Spleen (tissue), 11 donors: ENCODE measurements at regions not wholly inside any gene's neighbourhood (a gene's known extent, or its start where the extent isn't known, plus 50 kb on each side); places are given as distances from the start of the nearest gene placed in this dataset.
"Not testable (repeated sequence)": the region's sequence is repeated elsewhere in the genome, so short reads cannot be mapped to it uniquely, and the experiment has no call there.

Source experiments
- DNase-seq: peaks from one replicate; pipeline ENCODE4 v3.0.0-alpha.2; 2020
- H3K27ac ChIP-seq, 8 donors: fragments of 200-600 bp; sonication (generic) in 7 of 8; 1 replicate in 4 of 8; 2 replicates in 4 of 8; pipeline versions ENCODE4 v1.5.0 to v1.8.0; 2016 to 2021; ENCODE audit warnings: inconsistent platforms in 4 of 8, mild to moderate bottlenecking in 4 of 8, moderate library complexity in 1 of 8
- H3K27me3 ChIP-seq, 7 donors: fragments of 200-600 bp; sonication (generic) in 6 of 7; replicated peaks in 1 of 7; 1 replicate in 4 of 7; 2 replicates in 3 of 7; pipeline versions ENCODE4 v1.5.0 to v1.8.0; 2016 to 2021; ENCODE audit warnings: inconsistent platforms in 3 of 7, mild to moderate bottlenecking in 1 of 7
- H3K36me3 ChIP-seq, 6 donors: fragments of 200-600 bp; sonication (generic) in 5 of 6; 1 replicate in 4 of 6; 2 replicates in 2 of 6; pipeline versions ENCODE4 v1.5.0 to v1.8.0; 2016 to 2021; ENCODE audit warnings: inconsistent platforms in 2 of 6
- H3K4me1 ChIP-seq, 6 donors: fragments of 200-600 bp; sonication (generic) in 5 of 6; 1 replicate in 3 of 6; 2 replicates in 3 of 6; pipeline versions ENCODE4 v1.5.0 to v1.8.0; 2016 to 2021; ENCODE audit warnings: inconsistent platforms in 3 of 6
- H3K4me3 ChIP-seq, 8 donors: fragments of 200-600 bp; sonication (generic) in 7 of 8; 1 replicate in 4 of 8; 2 replicates in 4 of 8; pipeline versions ENCODE4 v1.5.0 to v1.8.0; 2016 to 2021; ENCODE audit warnings: inconsistent platforms in 4 of 8, mild to moderate bottlenecking in 4 of 8, moderate library complexity in 2 of 8
- H3K9me3 ChIP-seq, 8 donors: fragments of 200-600 bp; sonication (generic) in 7 of 8; 1 replicate in 4 of 8; 2 replicates in 4 of 8; pipeline versions ENCODE4 v1.5.0 to v1.8.0; 2016 to 2021; ENCODE audit warnings: inconsistent platforms in 4 of 8
- CTCF ChIP-seq, 11 experiments: fragments of 200-600 bp in 7 of 11; fragments of 450-650 bp in 4 of 11; sonication (generic) in 4 of 11; IDR thresholded peaks in 8 of 11; conservative IDR thresholded peaks in 3 of 11; 1 replicate in 7 of 11; 2 replicates in 4 of 11; pipeline versions ENCODE4 v1.4.0 to v1.8.0; 2016 to 2021; ENCODE audit warnings: antibody characterized with exemption in 11 of 11, inconsistent platforms in 4 of 11, mild to moderate bottlenecking in 1 of 11
- POLR2A ChIP-seq, 3 donors: fragments of 450-650 bp; IDR thresholded peaks; one replicate each; pipeline ENCODE4 v1.5.1; 2017; ENCODE audit warnings: antibody characterized with exemption in 3 of 3, mild to moderate bottlenecking in 1 of 3
- POLR2AphosphoS5 ChIP-seq, 3 donors: sonication (generic); formaldehyde crosslinking; IDR thresholded peaks; one replicate each; pipeline ENCODE4 v1.5.1; 2017; ENCODE audit warnings: antibody characterized with exemption in 3 of 3
- WGBS, 5 donors: extraction: QIAGEN DNeasy Blood & Tissue Kit in 3 of 5; methylation state at CpG; one replicate each; pipeline versions ENCODE4 v1.1.5 to v1.1.7; 2013 to 2018; 5-methylcytosine and 5-hydroxymethylcytosine counted together
- intact Hi-C: fragments of 100-400 bp; cut with DNase I; formaldehyde crosslinking; loops from one replicate; pipeline ENCODE4 v1.15.0; 2023; ENCODE audit warnings: low total_unique reads
- donor health status: healthy with polysubstance abuse.
- donor health status: DM: no; HTN: no; CAD: no; lungs with moderate emphysema.
- donor health status: DM: no; HTN: no; CAD: no.
- donor health status: Bipolar disorder and iron deficiency.
- donor health status: healthy.
- donor health status: DM: no; HTN: no; CAD: no.
- donor health status: DM: yes; HTN: yes; CAD: no.

- WGBS, 5 donors: 84 to 96% (median 94%) methylated on average over 2 of the region's 2 CpGs
- H3K9me3 ChIP-seq: peaks cover 0 to 9% (median 0%) of the 10 kb centered on the region in 8 donors
- no peak for DNase-seq
- intact Hi-C loops: no loop called here
- H3K4me3 ChIP-seq: no peak overlapping the region
- H3K27me3 ChIP-seq: no peaks in the 10 kb centered on the region
- no peaks in the 10 kb centered on the region for H3K36me3 ChIP-seq
- no peaks in the 10 kb centered on the region for H3K4me1 ChIP-seq
- TF ChIP-seq POLR2A (IDR thresholded peaks at IDR 0.05) (no peak), CTCF (IDR thresholded peaks at IDR 0.05 in 8 of 11, conservative IDR thresholded peaks at IDR 0.05 in 3 of 11) (no peak), POLR2AphosphoS5 (IDR thresholded peaks at IDR 0.05) (no peak)
- no peak overlapping the region for H3K27ac ChIP-seq
Observed at GRCh38 chr5:19233573-19233972, 754.4 kb downstream of the CDH18 start.

GRCh38 chr5:19235101-19235584 lies 752.9 kb downstream of the CDH18 start:
- WGBS, 5 donors: 70 to 90% (median 86%) methylated on average over 5 of the region's 5 CpGs
- intact Hi-C loops: no loop called here
- H3K4me1 ChIP-seq: no peaks in the 10 kb centered on the region

GRCh38 chr5:19240170-19240569 lies 747.8 kb downstream of the CDH18 start:
- intact Hi-C loops: no loop called here
- TF ChIP-seq POLR2AphosphoS5 (IDR thresholded peaks at IDR 0.05): no peak
- no peak for TF ChIP-seq POLR2A (IDR thresholded peaks at IDR 0.05)
- no peak for TF ChIP-seq CTCF (IDR thresholded peaks at IDR 0.05 in 8 of 11, conservative IDR thresholded peaks at IDR 0.05 in 3 of 11)

More at GRCh38 chr5:19235101-19235584, 752.9 kb downstream of the CDH18 start:
- no peak for DNase-seq
- Histone ChIP-seq H3K27ac (no peak overlapping the region), H3K9me3 (peaks cover 0 to 9% (median 0%) of the 10 kb centered on the region in 8 donors), H3K36me3 (no peaks in the 10 kb centered on the region), H3K4me3 (no peak overlapping the region), H3K27me3 (no peaks in the 10 kb centered on the region)
- TF ChIP-seq CTCF (IDR thresholded peaks at IDR 0.05 in 8 of 11, conservative IDR thresholded peaks at IDR 0.05 in 3 of 11) (no peak), POLR2A (IDR thresholded peaks at IDR 0.05) (no peak), POLR2AphosphoS5 (IDR thresholded peaks at IDR 0.05) (no peak)

GRCh38 chr5:19241690-19242089 lies 746.3 kb downstream of the CDH18 start:
- TF ChIP-seq POLR2A (IDR thresholded peaks at IDR 0.05) (no peak), CTCF (IDR thresholded peaks at IDR 0.05 in 8 of 11, conservative IDR thresholded peaks at IDR 0.05 in 3 of 11) (no peak), POLR2AphosphoS5 (IDR thresholded peaks at IDR 0.05) (no peak)
- WGBS, 5 donors: 71 to 82% (median 81%) methylated on average over 1 of the region's 1 CpG
- Histone ChIP-seq H3K36me3 (no peaks in the 10 kb centered on the region), H3K27ac (no peak overlapping the region), H3K4me1 (no peaks in the 10 kb centered on the region), H3K9me3 (peaks cover 0 to 18% (median 10%) of the 10 kb centered on the region in 8 donors), H3K27me3 (no peaks in the 10 kb centered on the region), H3K4me3 (no peak overlapping the region)
- intact Hi-C loops: no loop called here
- DNase-seq: no peak

More at GRCh38 chr5:19240170-19240569, 747.8 kb downstream of the CDH18 start:
- H3K4me3 ChIP-seq: no peak overlapping the region
- no peak for DNase-seq
- H3K27me3 ChIP-seq: no peaks in the 10 kb centered on the region
- H3K9me3 ChIP-seq: peaks cover 0 to 6% (median 0%) of the 10 kb centered on the region in 8 donors
- no peaks in the 10 kb centered on the region for H3K36me3 ChIP-seq
- no peaks in the 10 kb centered on the region for H3K4me1 ChIP-seq
- WGBS, 5 donors: 44 to 55% (median 50%) methylated on average over 1 of the region's 1 CpG
- no peak overlapping the region for H3K27ac ChIP-seq

- DNase-seq, intact Hi-C loops, H3K4me3 ChIP-seq, H3K27me3 ChIP-seq, H3K27ac ChIP-seq, H3K4me1 ChIP-seq, H3K36me3 ChIP-seq: not testable (repeated sequence)
- whole genome bisulfite sequencing, 5 donors: 65 to 89% (median 85%) methylated on average over 1 of the region's 1 CpG
- H3K9me3 ChIP-seq: peaks cover 0 to 24% (median 10%) of the 10 kb centered on the region in 8 donors
Observed at GRCh38 chr5:19246191-19246590, 741.8 kb downstream of the CDH18 start.
